ENCODE measurements at regions not wholly inside any gene's neighbourhood (a gene's known extent, or its start where the extent isn't known, plus 50 kb on each side); places are given as distances from the start of the nearest gene placed in this dataset.
"Not testable (repeated sequence)": the region's sequence is repeated elsewhere in the genome, so short reads cannot be mapped to it uniquely, and the experiment has no call there.

DNA sequence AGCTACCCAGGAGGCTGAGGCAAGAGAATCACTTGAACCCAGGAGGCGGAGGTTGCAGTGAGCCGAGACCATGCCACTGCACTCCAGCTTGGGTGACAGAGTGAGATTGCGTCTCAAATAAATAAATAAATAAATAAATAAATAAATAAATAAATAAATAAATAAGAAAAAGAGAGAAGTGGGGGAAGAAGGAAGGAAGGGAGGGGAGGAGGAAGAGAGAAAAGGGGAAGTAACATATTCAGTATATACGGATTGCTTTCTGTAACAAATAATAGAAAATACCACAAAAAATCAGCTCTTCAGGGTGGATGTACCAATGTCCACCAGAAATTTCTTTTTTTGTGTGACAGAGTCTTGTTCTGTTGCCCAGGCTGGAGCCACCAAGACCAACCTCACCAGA is 78.1 kb upstream of the SNX2 start:
- TF ChIP-seq POLR2A (IDR thresholded peaks at IDR 0.05; ENCODE audit: extremely low read depth, insufficient read length); CTCF (IDR thresholded peaks at IDR 0.05; ENCODE audit: low read depth, low read length); MAX (IDR thresholded peaks at IDR 0.05; ENCODE audit: low read depth, low read length); MYC (IDR thresholded peaks at IDR 0.05; ENCODE audit: low read depth, low read length): not testable (repeated sequence)
